Muscle of leg (tissue), 3 donors: ENCODE measurements at regions not wholly inside any gene's neighbourhood (a gene's known extent, or its start where the extent isn't known, plus 50 kb on each side); places are given as distances from the start of the nearest gene placed in this dataset.
A peak's percentile ranks its signal among the peaks of the same experiment; 100 is the strongest.

Experiments used
- DNase-seq: peaks from one replicate; pipeline ENCODE4 v3.0.0; 2013
- H3K27ac ChIP-seq: one replicate; pipeline ENCODE4 v1.5.1; 2013; ENCODE audit warnings: mild to moderate bottlenecking, low read length, control low read depth
- H3K27me3 ChIP-seq: one replicate; pipeline ENCODE4 v1.6.1; 2013; ENCODE audit warnings: low read length; ENCODE audit not compliant: control insufficient read depth, insufficient read depth
- H3K36me3 ChIP-seq: one replicate; pipeline ENCODE4 v1.6.1; 2013; ENCODE audit warnings: low read length; ENCODE audit not compliant: control insufficient read depth, insufficient read depth
- H3K4me1 ChIP-seq: one replicate; pipeline ENCODE4 v1.6.1; 2013; ENCODE audit warnings: low read length; ENCODE audit not compliant: control insufficient read depth, insufficient read depth
- H3K4me3 ChIP-seq: one replicate; pipeline ENCODE4 v1.5.1; 2013; ENCODE audit warnings: low read length, control low read depth
- H3K9me3 ChIP-seq: replicated peaks from 2 replicates; pipeline ENCODE4 v1.6.1; 2013; ENCODE audit warnings: low read depth, low read length; ENCODE audit not compliant: control insufficient read depth
- WGBS: methylation state at CpG from one replicate; pipeline ENCODE4 v1.1.5; 2013; ENCODE audit warnings: missing lambda C conversion rate; ENCODE audit not compliant: insufficient coverage; 5-methylcytosine and 5-hydroxymethylcytosine counted together

- no peaks in the 10 kb centered on the region for H3K9me3 ChIP-seq
- H3K36me3 ChIP-seq = no peaks in the 10 kb centered on the region
- H3K27me3 ChIP-seq = peaks cover 11% of the 10 kb centered on the region
- DNase-seq = no peak
- 60% methylated on average over 1 of the region's 4 CpGs for WGBS
- H3K27ac ChIP-seq = no peak overlapping the region
- H3K4me1 ChIP-seq = no peaks in the 10 kb centered on the region
- H3K4me3 ChIP-seq = no peak overlapping the region
Observed at GRCh38 chrX:113982766-113983165, 601.1 kb upstream of the HTR2C start.

GRCh38 chrX:113980953-113981352, 602.9 kb upstream of the HTR2C start:
- Histone ChIP-seq H3K4me3 (no peak overlapping the region), H3K36me3 (no peaks in the 10 kb centered on the region), H3K27ac (no peak overlapping the region), H3K9me3 (no peaks in the 10 kb centered on the region), H3K4me1 (no peaks in the 10 kb centered on the region), H3K27me3 (peaks cover 13% of the 10 kb centered on the region)
- DNase-seq = peak; percentile 12
- WGBS = no CpG with 5 or more reads among the region's 2 CpGs

GRCh38 chrX:113977887-113978286, 606.0 kb upstream of the HTR2C start:
- WGBS = no CpG with 5 or more reads among the region's 1 CpG
- Histone ChIP-seq H3K27me3 (peaks cover 10% of the 10 kb centered on the region), H3K27ac (no peak overlapping the region), H3K4me1 (no peaks in the 10 kb centered on the region), H3K9me3 (no peaks in the 10 kb centered on the region), H3K4me3 (no peak overlapping the region), H3K36me3 (no peaks in the 10 kb centered on the region)
- DNase-seq = no peak

- H3K4me1 ChIP-seq = no peaks in the 10 kb centered on the region
- WGBS = 100% methylated on average over 1 of the region's 2 CpGs
Observed at GRCh38 chrX:113975441-113975840, 608.4 kb upstream of the HTR2C start.

GRCh38 chrX:113974881-113975280, 609.0 kb upstream of the HTR2C start:
- Histone ChIP-seq H3K27ac (no peak overlapping the region), H3K4me3 (no peak overlapping the region), H3K4me1 (no peaks in the 10 kb centered on the region), H3K36me3 (no peaks in the 10 kb centered on the region), H3K27me3 (peaks cover 10% of the 10 kb centered on the region), H3K9me3 (no peaks in the 10 kb centered on the region)
- DNase-seq = no peak

More at GRCh38 chrX:113975441-113975840, 608.4 kb upstream of the HTR2C start:
- H3K27me3 ChIP-seq = peaks cover 10% of the 10 kb centered on the region
- no peak for DNase-seq
- H3K27ac ChIP-seq = no peak overlapping the region
- H3K9me3 ChIP-seq = no peaks in the 10 kb centered on the region
- no peak overlapping the region for H3K4me3 ChIP-seq
- no peaks in the 10 kb centered on the region for H3K36me3 ChIP-seq

GRCh38 chrX:113973706-113974105, 610.2 kb upstream of the HTR2C start:
- 40% methylated on average over 1 of the region's 2 CpGs for WGBS
- no peaks in the 10 kb centered on the region for H3K36me3 ChIP-seq
- H3K27ac ChIP-seq = no peak overlapping the region
- no peak overlapping the region for H3K4me3 ChIP-seq
- H3K4me1 ChIP-seq = no peaks in the 10 kb centered on the region
- peaks cover 6% of the 10 kb centered on the region for H3K27me3 ChIP-seq
- no peaks in the 10 kb centered on the region for H3K9me3 ChIP-seq
- peak; percentile 1 for DNase-seq

- no peak overlapping the region for H3K27ac ChIP-seq
- H3K36me3 ChIP-seq = no peaks in the 10 kb centered on the region
- H3K9me3 ChIP-seq = no peaks in the 10 kb centered on the region
- H3K4me1 ChIP-seq = no peaks in the 10 kb centered on the region
- peaks cover 7% of the 10 kb centered on the region for H3K27me3 ChIP-seq
- WGBS = 52% methylated on average over 2 of the region's 2 CpGs
- DNase-seq = no peak
- no peak overlapping the region for H3K4me3 ChIP-seq
Observed at GRCh38 chrX:113966791-113967190, 617.1 kb upstream of the HTR2C start.

GRCh38 chrX:113962343-113962742, 621.5 kb upstream of the HTR2C start:
- Histone ChIP-seq H3K4me3 (no peak overlapping the region), H3K36me3 (no peaks in the 10 kb centered on the region), H3K4me1 (no peaks in the 10 kb centered on the region), H3K9me3 (no peaks in the 10 kb centered on the region), H3K27me3 (peaks cover 7% of the 10 kb centered on the region), H3K27ac (no peak overlapping the region)
- peak; percentile 11 for DNase-seq
- no CpG with 5 or more reads among the region's 1 CpG for WGBS

GRCh38 chrX:113959912-113960626, 623.8 kb upstream of the HTR2C start:
- no CpG with 5 or more reads among the region's 4 CpGs for WGBS

GRCh38 chrX:113956936-113957335, 627.0 kb upstream of the HTR2C start:
- 50% methylated on average over 1 of the region's 6 CpGs for WGBS
- Histone ChIP-seq H3K36me3 (no peaks in the 10 kb centered on the region), H3K9me3 (no peaks in the 10 kb centered on the region), H3K27ac (no peak overlapping the region), H3K27me3 (no peaks in the 10 kb centered on the region), H3K4me3 (no peak overlapping the region), H3K4me1 (no peaks in the 10 kb centered on the region)
- no peak for DNase-seq

More at GRCh38 chrX:113959912-113960626, 623.8 kb upstream of the HTR2C start:
- H3K27ac ChIP-seq = no peak overlapping the region
- no peaks in the 10 kb centered on the region for H3K4me1 ChIP-seq
- no peaks in the 10 kb centered on the region for H3K9me3 ChIP-seq
- no peak overlapping the region for H3K4me3 ChIP-seq
- no peaks in the 10 kb centered on the region for H3K36me3 ChIP-seq
- peaks cover 1% of the 10 kb centered on the region for H3K27me3 ChIP-seq
- no peak for DNase-seq

- Histone ChIP-seq H3K27me3 (no peaks in the 10 kb centered on the region), H3K27ac (no peak overlapping the region), H3K36me3 (no peaks in the 10 kb centered on the region), H3K9me3 (peaks cover 3% of the 10 kb centered on the region), H3K4me1 (no peaks in the 10 kb centered on the region), H3K4me3 (no peak overlapping the region)
- DNase-seq = no peak
- WGBS = no CpG with 5 or more reads among the region's 3 CpGs
Observed at GRCh38 chrX:113954297-113954696, 629.6 kb upstream of the HTR2C start.
